ENCODE measurements at regions not wholly inside any gene's neighbourhood (a gene's known extent, or its start where the extent isn't known, plus 50 kb on each side); places are given as distances from the start of the nearest gene placed in this dataset.
A peak's percentile ranks its signal among the peaks of the same experiment; 100 is the strongest.

DNA sequence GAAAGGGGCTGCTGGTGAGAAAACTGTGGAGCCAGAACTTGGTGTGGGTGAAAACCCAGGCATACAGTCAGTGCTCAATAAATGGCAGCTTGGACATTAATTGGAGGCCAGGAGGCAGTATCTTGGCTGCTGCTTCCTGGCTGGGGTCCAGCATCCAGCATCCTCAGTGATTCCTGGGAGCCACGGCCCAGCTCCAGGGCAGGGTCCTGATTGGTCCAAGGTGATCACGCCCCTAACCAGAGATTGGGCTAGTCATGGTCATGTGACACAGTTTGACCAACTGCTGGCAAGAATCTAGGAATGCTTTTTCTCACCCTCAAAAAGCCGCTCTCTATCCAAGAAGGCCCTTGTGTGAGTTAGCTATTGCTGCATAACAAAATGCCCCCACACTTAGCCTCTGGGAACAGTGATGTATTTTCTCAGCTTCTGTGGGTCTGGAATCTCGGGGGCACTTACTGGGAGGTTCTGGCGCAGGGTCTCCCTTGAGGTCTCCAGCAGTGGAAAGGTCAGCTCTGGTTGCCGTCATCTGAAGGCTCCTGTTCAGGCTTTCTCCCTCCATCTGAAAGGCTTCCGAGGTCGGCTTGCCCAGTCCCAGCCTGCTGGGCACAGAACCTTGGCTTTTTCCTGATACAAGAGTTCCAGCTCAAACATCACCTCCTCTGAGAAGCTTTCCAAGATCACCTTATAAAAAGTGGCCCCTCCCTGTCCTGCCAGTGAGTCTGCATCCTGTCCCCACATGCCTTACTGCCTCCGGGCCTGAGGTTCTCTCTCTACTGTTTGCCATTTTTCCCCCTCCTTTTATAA, 119.2 kb upstream of the NCOR2 start:
- peak overlapping the region; percentile 19 for H3K27ac ChIP-seq (ENCODE audit: low read depth, low read length, severe bottlenecking)
- H3K4me3 ChIP-seq (ENCODE audit: extremely low read depth, insufficient read depth, low read length, poor library complexity, severe bottlenecking): no peak overlapping the region
- 92% methylated on average over 8 to 9 of the region's 9 CpGs for WGBS, 2 experiments (ENCODE audit: insufficient coverage in 2 of 2)

DNA sequence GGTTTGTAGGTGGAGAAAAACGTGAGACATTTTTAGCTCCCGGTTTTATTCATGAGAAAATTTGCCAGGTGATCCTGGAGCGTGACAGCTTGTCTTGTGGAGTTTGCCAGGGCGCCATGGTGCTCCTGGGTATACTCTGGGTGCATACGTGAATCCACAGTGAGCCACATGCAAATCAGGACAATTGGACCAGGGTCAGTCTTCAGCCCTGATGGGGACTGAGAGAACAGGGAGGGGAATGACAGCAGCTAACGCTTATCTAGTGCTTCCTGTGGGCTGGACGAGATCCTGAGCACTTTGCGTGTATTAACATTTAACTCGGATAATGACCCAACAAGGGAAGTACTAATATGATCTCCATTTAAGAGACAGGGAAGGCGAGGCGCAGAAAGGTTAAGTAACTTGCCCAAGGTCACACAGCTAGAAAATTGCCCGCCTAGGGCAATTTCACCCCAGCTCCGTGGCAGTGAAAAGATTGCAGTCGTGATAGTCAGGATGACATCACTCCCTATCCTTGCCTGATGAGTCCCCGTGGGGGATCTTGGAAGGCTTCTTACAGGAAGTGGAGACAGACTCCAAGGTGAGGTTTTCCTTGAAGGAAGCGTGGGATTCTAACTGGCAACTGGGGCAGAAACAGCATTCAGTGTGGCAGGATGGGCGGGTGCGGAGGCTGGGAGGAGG, 118.4 kb upstream of the NCOR2 start:
- no peak overlapping the region for H3K4me3 ChIP-seq (ENCODE audit: extremely low read depth, insufficient read depth, low read length, poor library complexity, severe bottlenecking)
- H3K36me3 ChIP-seq (ENCODE audit: control insufficient read depth, insufficient read depth, low read length): no peaks in the 10 kb centered on the region
- 77 to 83% methylated on average over 14 to 18 of the region's 18 CpGs for WGBS, 2 experiments (ENCODE audit: insufficient coverage in 2 of 2)
- H3K4me1 ChIP-seq (ENCODE audit: control insufficient read depth, insufficient read depth, low read length, poor library complexity, severe bottlenecking): peaks cover 59% of the 10 kb centered on the region
- peak overlapping the region; percentile 84 for H3K27ac ChIP-seq (ENCODE audit: low read depth, low read length, severe bottlenecking)
- H3K9me3 ChIP-seq (ENCODE audit: control insufficient read depth, low read length): no peaks in the 10 kb centered on the region

More for the DNA sequence above, 119.2 kb upstream of the NCOR2 start:
- peaks cover 3% of the 10 kb centered on the region for H3K9me3 ChIP-seq (ENCODE audit: control insufficient read depth, low read length)
- peaks cover 55% of the 10 kb centered on the region for H3K4me1 ChIP-seq (ENCODE audit: control insufficient read depth, insufficient read depth, low read length, poor library complexity, severe bottlenecking)
- H3K36me3 ChIP-seq (ENCODE audit: control insufficient read depth, insufficient read depth, low read length): no peaks in the 10 kb centered on the region

DNA sequence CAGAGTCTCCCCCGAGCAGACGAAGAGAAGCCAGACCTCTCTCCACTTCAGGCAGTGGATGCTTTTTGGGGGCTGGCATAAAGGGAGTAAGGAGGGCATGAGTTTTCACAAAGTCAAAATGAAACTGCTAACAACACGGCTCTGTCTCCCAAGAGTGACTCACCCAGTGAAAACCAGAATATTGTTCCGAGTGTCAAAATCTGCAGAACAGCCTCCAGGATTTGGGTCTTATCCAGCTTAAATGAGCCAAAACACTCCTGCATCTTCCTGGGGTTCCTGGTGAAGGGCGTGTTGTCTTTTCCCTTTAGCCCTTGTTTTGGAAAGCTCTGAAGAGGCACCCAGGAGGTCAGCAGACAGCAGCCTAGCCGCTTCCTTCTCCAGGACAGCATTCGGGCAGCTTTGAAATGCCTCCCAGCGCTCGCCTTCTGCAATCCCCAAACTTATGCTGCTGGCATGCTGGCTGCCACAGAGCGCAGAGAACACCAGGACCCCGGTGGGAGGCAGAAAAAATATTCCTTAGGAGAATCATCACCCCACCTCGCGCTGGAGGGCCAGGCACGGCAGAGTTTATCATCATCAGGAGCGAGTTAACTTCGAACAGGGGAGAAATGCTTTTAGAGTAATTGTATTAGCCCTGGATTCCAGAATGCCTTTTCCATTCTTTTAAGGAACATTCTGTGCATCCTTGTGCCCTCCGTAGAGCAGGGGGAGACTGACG, 117.7 kb upstream of the NCOR2 start:
- H3K36me3 ChIP-seq (ENCODE audit: control insufficient read depth, insufficient read depth, low read length): no peaks in the 10 kb centered on the region
- no peaks in the 10 kb centered on the region for H3K9me3 ChIP-seq (ENCODE audit: control insufficient read depth, low read length)
- peak overlapping the region; percentile 84 for H3K27ac ChIP-seq (ENCODE audit: low read depth, low read length, severe bottlenecking)
- H3K4me3 ChIP-seq (ENCODE audit: extremely low read depth, insufficient read depth, low read length, poor library complexity, severe bottlenecking): no peak overlapping the region
- H3K4me1 ChIP-seq (ENCODE audit: control insufficient read depth, insufficient read depth, low read length, poor library complexity, severe bottlenecking): peaks cover 66% of the 10 kb centered on the region
- WGBS, 2 experiments (ENCODE audit: insufficient coverage in 2 of 2): 60 to 62% methylated on average over 9 to 13 of the region's 18 CpGs

DNA sequence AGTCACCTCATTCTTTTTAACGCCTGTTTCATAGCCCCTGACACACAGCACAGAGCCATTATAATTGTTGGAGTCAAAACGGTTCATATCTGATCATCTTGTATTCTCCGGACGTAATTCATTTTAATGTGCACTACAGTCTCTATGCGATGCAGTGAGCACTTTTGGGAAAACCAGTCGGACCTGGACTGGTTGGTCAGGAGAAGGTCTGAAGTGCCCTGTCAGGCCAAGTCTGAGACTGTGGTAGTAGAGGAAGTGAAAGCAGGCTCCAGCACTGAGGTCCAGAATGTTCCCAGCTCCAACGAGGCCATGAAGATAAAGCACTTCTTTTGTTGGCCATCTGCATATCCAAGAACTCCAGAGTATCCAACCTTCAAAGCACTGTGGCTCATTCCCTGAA, 117.1 kb upstream of the NCOR2 start:
- WGBS, 2 experiments (ENCODE audit: insufficient coverage in 2 of 2): 87 to 91% methylated on average over 7 of the region's 7 CpGs
- Histone ChIP-seq H3K36me3 (ENCODE audit: control insufficient read depth, insufficient read depth, low read length) (no peaks in the 10 kb centered on the region), H3K4me3 (ENCODE audit: extremely low read depth, insufficient read depth, low read length, poor library complexity, severe bottlenecking) (no peak overlapping the region), H3K27ac (ENCODE audit: low read depth, low read length, severe bottlenecking) (peak overlapping the region; percentile 84), H3K4me1 (ENCODE audit: control insufficient read depth, insufficient read depth, low read length, poor library complexity, severe bottlenecking) (peaks cover 72% of the 10 kb centered on the region), H3K9me3 (ENCODE audit: control insufficient read depth, low read length) (no peaks in the 10 kb centered on the region)

DNA sequence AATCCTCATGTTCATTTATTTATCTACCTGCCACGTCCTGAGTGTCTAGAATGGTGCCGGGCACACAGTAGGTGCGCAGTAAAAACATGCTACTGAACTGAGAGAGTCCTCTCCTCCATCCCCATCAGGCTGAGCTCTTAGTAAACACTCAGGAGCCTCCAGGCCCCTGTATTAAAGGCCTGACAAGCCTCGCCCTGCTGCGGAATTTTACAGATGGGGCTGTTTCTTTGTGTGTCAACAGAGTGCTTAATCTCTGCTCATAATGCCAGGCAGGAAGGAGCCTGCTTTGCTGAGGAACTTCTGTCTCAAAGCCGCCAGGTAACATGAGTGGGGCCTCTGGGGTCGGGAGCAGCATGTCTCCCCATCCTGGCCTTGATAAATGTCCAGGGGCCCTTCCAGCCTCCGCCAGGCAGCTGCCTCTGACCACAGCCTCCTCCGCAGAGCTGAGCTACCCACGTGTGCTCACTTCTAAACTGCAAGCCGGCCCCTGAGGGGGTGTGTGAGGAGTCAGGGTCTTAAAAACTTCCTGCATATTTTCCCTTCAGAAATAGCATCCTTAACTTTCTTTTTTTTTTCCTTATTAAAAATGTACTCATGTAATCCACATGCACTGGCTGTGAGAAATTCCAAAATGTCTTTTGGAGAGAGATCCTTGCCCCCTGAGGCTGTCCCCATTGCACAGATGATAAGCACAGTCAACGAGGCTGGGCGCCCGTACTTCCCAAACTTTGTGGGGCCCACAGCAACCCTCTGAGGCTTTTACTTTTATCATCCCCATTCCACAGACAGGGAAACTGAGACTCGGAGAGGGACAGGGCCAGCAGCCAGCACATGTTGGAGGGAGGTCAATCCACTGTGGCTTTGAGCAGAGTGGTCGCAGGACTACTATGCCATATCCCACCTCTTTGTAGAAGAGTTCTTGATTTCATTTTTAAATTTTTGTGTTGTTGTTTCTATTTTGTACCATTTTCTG, 116.0 kb upstream of the NCOR2 start:
- Histone ChIP-seq H3K36me3 (ENCODE audit: control insufficient read depth, insufficient read depth, low read length) (no peaks in the 10 kb centered on the region), H3K4me3 (ENCODE audit: extremely low read depth, insufficient read depth, low read length, poor library complexity, severe bottlenecking) (no peak overlapping the region), H3K27ac (ENCODE audit: low read depth, low read length, severe bottlenecking) (peak overlapping the region; percentile 72), H3K4me1 (ENCODE audit: control insufficient read depth, insufficient read depth, low read length, poor library complexity, severe bottlenecking) (peaks cover 79% of the 10 kb centered on the region), H3K9me3 (ENCODE audit: control insufficient read depth, low read length) (no peaks in the 10 kb centered on the region)
- 88 to 92% methylated on average over 7 to 8 of the region's 16 CpGs for WGBS, 2 experiments (ENCODE audit: insufficient coverage in 2 of 2)

DNA sequence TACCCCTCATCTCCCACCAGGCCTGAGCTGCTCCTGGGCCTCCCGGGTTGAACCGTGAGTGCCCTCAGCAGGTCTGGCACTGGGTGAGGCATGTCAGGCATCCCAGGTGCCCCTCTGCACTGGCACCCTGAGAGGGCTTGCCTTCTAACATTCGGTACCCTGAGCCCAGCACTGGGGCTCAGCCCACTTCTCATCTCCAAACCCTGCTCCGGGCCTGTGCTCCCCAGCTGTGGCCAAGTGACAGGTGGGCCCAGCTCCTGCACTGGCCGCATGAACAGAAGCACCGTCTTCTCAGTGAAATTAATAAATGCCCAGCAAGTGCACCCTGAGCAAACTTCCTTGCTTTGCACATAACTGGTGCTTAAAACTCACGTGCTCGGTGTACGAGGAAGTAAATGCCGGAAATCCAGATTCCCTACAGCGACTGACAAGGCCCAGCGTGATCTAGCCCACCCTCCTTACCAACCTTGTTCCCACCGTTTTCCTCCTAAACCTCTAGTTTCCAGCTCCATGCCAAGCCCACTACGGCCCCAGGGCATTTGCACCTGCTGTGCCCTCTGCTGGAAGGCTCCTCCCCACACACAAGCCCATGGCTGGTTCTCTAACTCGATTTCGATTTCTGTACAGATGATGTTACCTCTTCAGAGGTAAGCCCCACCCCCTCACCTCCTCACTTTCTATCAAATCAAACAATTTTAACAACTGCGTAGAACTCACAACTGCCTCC, 115.2 kb upstream of the NCOR2 start:
- H3K4me3 ChIP-seq (ENCODE audit: extremely low read depth, insufficient read depth, low read length, poor library complexity, severe bottlenecking): no peak overlapping the region

DNA sequence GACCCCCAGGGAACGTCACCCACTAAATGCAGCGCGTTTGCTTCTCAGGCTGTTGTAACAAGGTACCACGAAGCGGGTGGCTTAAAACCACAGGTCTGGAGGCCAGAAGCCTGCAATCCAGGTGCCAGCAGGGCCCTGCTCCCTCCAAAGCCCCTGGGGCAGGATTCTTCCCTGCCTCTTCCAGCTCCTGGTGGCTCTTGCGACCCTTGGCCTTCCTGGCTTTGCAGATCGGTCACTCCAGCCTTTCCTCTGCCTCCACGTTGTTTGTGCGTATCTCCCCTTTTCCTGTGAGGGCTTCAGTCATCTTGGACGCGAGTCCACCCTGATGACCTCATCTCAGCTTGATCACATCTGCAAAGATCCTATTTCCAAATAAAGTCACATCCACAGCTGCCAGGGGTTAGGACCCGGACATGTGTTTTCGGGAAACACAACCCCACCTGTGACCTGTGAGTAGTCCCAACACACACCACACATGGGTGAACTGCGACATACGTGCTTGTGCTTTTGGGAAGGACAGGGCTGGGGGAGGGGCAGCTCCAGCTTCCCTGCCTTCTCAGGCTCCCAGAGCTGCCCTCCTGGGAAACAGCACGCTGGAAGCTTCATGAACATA, 114.5 kb upstream of the NCOR2 start:
- Histone ChIP-seq H3K36me3 (ENCODE audit: control insufficient read depth, insufficient read depth, low read length) (no peaks in the 10 kb centered on the region), H3K9me3 (ENCODE audit: control insufficient read depth, low read length) (no peaks in the 10 kb centered on the region), H3K4me1 (ENCODE audit: control insufficient read depth, insufficient read depth, low read length, poor library complexity, severe bottlenecking) (peaks cover 67% of the 10 kb centered on the region), H3K4me3 (ENCODE audit: extremely low read depth, insufficient read depth, low read length, poor library complexity, severe bottlenecking) (no peak overlapping the region), H3K27ac (ENCODE audit: low read depth, low read length, severe bottlenecking) (peak overlapping the region; percentile 92)
- 67 to 69% methylated on average over 14 to 16 of the region's 16 CpGs for WGBS, 2 experiments (ENCODE audit: insufficient coverage in 2 of 2)

More for the DNA sequence above, 115.2 kb upstream of the NCOR2 start:
- H3K9me3 ChIP-seq (ENCODE audit: control insufficient read depth, low read length): no peaks in the 10 kb centered on the region
- peak overlapping the region; percentile 92 for H3K27ac ChIP-seq (ENCODE audit: low read depth, low read length, severe bottlenecking)
- H3K4me1 ChIP-seq (ENCODE audit: control insufficient read depth, insufficient read depth, low read length, poor library complexity, severe bottlenecking): peaks cover 71% of the 10 kb centered on the region
- WGBS, 2 experiments (ENCODE audit: insufficient coverage in 2 of 2): 94% methylated on average over 17 of the region's 17 CpGs
- H3K36me3 ChIP-seq (ENCODE audit: control insufficient read depth, insufficient read depth, low read length): no peaks in the 10 kb centered on the region

DNA sequence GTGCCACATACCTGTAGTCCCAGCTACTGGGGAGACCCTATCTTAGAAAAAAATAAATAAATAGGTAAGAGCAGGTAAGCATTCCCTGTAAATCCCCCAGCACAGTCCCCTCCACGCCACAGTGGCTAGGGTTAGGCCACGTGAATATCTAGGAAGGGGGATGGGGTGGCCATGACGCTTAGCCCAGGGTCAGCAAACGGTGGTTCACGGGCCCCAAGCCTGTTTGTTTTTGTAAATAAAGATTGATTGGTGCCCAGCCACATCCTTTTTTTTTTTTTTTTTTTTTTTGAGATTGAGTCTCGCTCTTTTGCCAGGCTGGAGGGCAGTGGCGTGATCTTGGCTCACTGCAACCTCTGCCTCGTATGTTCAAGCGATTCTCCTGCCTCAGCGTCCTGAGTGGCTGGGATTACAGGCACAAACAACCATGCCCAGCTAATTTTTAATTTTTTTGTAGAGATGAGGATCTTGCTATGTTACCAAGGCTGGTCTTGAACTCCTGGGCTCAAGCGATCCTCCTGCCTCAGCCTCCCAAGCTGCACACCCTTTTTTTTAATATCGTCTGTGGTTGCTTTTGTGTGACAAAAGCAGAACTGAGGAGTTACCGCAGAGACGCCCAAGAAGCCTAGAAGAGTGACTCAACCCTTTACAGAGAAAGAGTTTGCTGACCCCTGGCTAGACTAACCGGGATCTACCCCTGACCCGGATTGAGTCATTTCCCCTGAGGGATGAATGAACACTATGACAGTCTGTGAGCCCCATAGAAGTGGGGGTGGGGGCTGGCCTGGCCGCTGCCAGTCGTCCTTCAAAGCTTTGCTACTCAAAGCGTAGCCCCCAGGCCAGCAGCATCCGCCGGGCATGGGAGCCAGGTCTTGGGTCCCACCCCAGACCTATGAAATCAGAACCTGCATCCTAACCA, 113.7 kb upstream of the NCOR2 start:
- Histone ChIP-seq H3K36me3 (ENCODE audit: control insufficient read depth, insufficient read depth, low read length) (no peaks in the 10 kb centered on the region), H3K4me1 (ENCODE audit: control insufficient read depth, insufficient read depth, low read length, poor library complexity, severe bottlenecking) (peaks cover 66% of the 10 kb centered on the region), H3K27ac (ENCODE audit: low read depth, low read length, severe bottlenecking) (peak overlapping the region; percentile 92), H3K4me3 (ENCODE audit: extremely low read depth, insufficient read depth, low read length, poor library complexity, severe bottlenecking) (no peak overlapping the region), H3K9me3 (ENCODE audit: control insufficient read depth, low read length) (no peaks in the 10 kb centered on the region)
- 57 to 59% methylated on average over 12 to 18 of the region's 21 CpGs for WGBS, 2 experiments (ENCODE audit: insufficient coverage in 2 of 2)
